HG03039 (cell line): ENCODE measurements at regions not wholly inside any gene's neighbourhood (a gene's known extent, or its start where the extent isn't known, plus 50 kb on each side); places are given as distances from the start of the nearest gene placed in this dataset.

Experiments
- ATAC-seq: cut with Tn5 transposase; IDR thresholded peaks from one replicate; pipeline ENCODE4 v1.9.1; 2021; ENCODE audit warnings: mild to moderate bottlenecking, moderate library complexity; ENCODE audit not compliant: unreplicated experiment

DNA sequence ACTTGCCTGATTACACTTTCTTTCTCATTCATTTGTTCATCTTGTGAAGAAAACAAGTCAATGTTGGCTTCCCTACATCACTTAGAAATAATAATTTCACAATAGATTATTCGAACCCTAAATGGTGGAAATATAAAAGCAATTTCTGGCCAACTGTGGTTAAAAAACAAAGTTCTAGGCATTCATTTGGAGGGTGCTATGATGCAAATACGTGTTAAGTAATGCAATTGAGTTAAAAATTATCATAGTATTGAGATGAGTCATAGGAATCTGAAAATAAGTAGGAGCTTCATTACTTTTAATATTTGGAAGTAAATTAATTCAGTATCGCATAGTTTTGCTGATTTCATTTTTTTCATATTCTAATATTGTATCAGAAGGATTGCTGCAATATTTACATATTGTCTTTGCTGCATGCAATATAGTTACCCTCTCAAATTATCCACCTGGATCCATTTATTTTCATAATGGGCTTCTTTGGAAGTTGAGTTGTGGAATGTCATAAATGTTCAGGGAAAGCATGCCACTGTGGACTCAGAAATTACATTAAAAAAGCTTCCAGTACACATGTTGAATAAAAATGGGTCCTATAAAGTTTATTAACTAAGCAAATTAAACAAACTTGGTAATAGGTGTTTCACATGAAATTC is 647.7 kb upstream of the WWC1 start:
- ATAC-seq: no peak

DNA sequence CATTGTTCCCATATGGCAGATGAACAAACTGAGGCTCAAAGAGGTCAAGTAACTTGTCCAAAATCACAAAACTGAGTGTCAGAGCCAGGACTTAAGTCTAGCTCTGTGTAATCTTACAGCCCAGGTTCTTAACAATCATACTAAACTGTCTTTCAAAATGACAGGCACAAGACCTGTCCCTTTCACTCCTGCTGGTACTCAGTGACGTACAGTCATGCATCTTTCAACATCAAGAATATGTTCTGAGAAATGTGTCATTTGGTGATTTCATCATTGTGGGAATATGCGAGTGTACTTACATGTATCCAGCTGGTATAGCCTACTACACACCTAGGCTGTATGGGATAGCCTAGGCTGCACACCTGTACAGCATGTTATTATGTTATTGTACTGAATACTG is 646.8 kb upstream of the WWC1 start:
- ATAC-seq: no peak

GRCh38 chr5:167649471-167649870 is 642.0 kb upstream of the WWC1 start:
- ATAC-seq: no peak

DNA sequence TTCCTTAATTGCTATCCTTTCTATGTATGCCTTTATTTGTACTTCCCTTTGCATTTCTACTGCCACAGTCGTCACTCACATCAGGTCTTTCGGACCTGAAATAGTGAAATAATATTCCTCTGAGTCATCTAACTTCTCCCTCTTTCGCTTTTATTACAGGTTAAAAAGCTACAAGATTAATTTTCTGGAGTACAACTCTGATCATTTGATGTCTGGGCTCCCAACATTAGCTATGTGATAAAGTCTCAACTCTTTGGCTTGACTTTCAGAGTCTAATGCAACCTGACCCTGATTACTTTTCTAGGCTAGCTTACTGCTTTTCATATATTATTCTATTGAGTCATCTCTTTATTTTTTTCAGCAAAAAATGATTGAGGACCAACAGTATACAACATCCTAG is 638.8 kb upstream of the WWC1 start:
- ATAC-seq: no peak

GRCh38 chr5:167653645-167654106 is 637.8 kb upstream of the WWC1 start:
- no peak for ATAC-seq

GRCh38 chr5:167657016-167657415 is 634.4 kb upstream of the WWC1 start:
- no peak for ATAC-seq

- ATAC-seq: no peak
Measured at GRCh38 chr5:167658889-167659288, 632.6 kb upstream of the WWC1 start.

- ATAC-seq: no peak
Measured at GRCh38 chr5:167661605-167662004, 629.8 kb upstream of the WWC1 start.

GRCh38 chr5:167664222-167664804 is 627.1 kb upstream of the WWC1 start:
- no peak for ATAC-seq

- no peak for ATAC-seq
Measured at GRCh38 chr5:167665841-167666375, 625.5 kb upstream of the WWC1 start.

GRCh38 chr5:167671176-167671575 is 620.3 kb upstream of the WWC1 start:
- ATAC-seq: no peak

GRCh38 chr5:167673942-167674341 is 617.5 kb upstream of the WWC1 start:
- ATAC-seq: no peak

GRCh38 chr5:167678481-167678880 is 613.0 kb upstream of the WWC1 start:
- no peak for ATAC-seq

GRCh38 chr5:167684251-167684650 is 607.2 kb upstream of the WWC1 start:
- ATAC-seq: no peak

- ATAC-seq: no peak
Measured at GRCh38 chr5:167688341-167689130, 602.9 kb upstream of the WWC1 start.

- ATAC-seq: no peak
Measured at GRCh38 chr5:167694325-167695147, 596.9 kb upstream of the WWC1 start.

GRCh38 chr5:167696558-167697314 is 594.7 kb upstream of the WWC1 start:
- no peak for ATAC-seq

- peak; percentile 47 for ATAC-seq
Measured at GRCh38 chr5:167699432-167699831, 592.0 kb upstream of the WWC1 start.

GRCh38 chr5:167701051-167701450 is 590.4 kb upstream of the WWC1 start:
- no peak for ATAC-seq

DNA sequence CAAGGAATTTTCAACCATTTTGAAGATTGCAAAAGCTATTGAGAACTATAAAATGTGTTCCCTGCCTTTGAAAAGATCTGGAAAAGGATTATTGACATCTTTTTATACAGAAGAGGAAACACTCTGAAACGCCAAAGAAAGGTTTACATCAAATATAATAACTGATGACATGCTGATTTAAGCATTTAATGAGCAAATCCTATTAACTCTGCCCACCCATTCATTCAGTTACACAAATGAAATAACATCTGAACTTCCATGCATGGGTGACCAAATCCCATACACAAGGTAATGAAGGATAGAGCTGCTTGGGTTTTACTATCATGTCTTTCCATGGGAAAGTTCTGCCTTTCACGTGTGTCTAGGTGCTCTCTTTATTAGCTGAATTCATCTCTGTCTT is 589.4 kb upstream of the WWC1 start:
- ATAC-seq: no peak
